ENCODE measurements at regions not wholly inside any gene's neighbourhood (a gene's known extent, or its start where the extent isn't known, plus 50 kb on each side); places are given as distances from the start of the nearest gene placed in this dataset.

- DNase-seq (ENCODE audit: insufficient read length, low spot score) (no peak), FAIRE-seq (no peak)
Observed at GRCh38 chr4:24312261-24312913, 272.0 kb downstream of the DHX15 start.

GRCh38 chr4:24303926-24304325 lies 280.4 kb downstream of the DHX15 start:
- no peak for FAIRE-seq
- no peak for DNase-seq (ENCODE audit: insufficient read length, low spot score)

- DNase-seq (ENCODE audit: insufficient read length, low spot score): no peak
- FAIRE-seq: no peak
Observed at GRCh38 chr4:24298911-24299310, 285.4 kb downstream of the DHX15 start.

GRCh38 chr4:24287096-24287495 lies 297.3 kb downstream of the DHX15 start:
- no peak for FAIRE-seq
- no peak for DNase-seq (ENCODE audit: insufficient read length, low spot score)

- DNase-seq (ENCODE audit: insufficient read length, low spot score) (no peak), FAIRE-seq (no peak)
Observed at GRCh38 chr4:24285759-24286158, 298.6 kb downstream of the DHX15 start.

- DNase-seq (ENCODE audit: insufficient read length, low spot score) (no peak), FAIRE-seq (no peak)
Observed at GRCh38 chr4:24282446-24282845, 301.9 kb downstream of the DHX15 start.

- DNase-seq (ENCODE audit: insufficient read length, low spot score): no peak
- no peak for FAIRE-seq
Observed at GRCh38 chr4:24279911-24280375, 304.4 kb downstream of the DHX15 start.

GRCh38 chr4:24279469-24279868 lies 304.9 kb downstream of the DHX15 start:
- no peak for DNase-seq (ENCODE audit: insufficient read length, low spot score)
- FAIRE-seq: no peak

GRCh38 chr4:24278693-24279092 lies 305.7 kb downstream of the DHX15 start:
- no peak for DNase-seq (ENCODE audit: insufficient read length, low spot score)
- no peak for FAIRE-seq

- FAIRE-seq (no peak), DNase-seq (ENCODE audit: insufficient read length, low spot score) (no peak)
Observed at GRCh38 chr4:24274381-24274941, 309.9 kb downstream of the DHX15 start.

- FAIRE-seq (no peak), DNase-seq (ENCODE audit: insufficient read length, low spot score) (no peak)
Observed at GRCh38 chr4:24273136-24273535, 311.2 kb downstream of the DHX15 start.

GRCh38 chr4:24266951-24267722 lies 317.2 kb downstream of the DHX15 start:
- DNase-seq (ENCODE audit: insufficient read length, low spot score) (no peak), FAIRE-seq (no peak)

- FAIRE-seq (no peak), DNase-seq (ENCODE audit: insufficient read length, low spot score) (no peak)
Observed at GRCh38 chr4:24265989-24266388, 318.4 kb downstream of the DHX15 start.

- FAIRE-seq: no peak
Observed at GRCh38 chr4:24262616-24263015, 321.7 kb downstream of the DHX15 start.

GRCh38 chr4:24262084-24262483 lies 322.3 kb downstream of the DHX15 start:
- FAIRE-seq: no peak
- no peak for DNase-seq (ENCODE audit: insufficient read length, low spot score)

More at GRCh38 chr4:24262616-24263015, 321.7 kb downstream of the DHX15 start:
- DNase-seq (ENCODE audit: insufficient read length, low spot score): no peak

- FAIRE-seq: no peak
- no peak for DNase-seq (ENCODE audit: insufficient read length, low spot score)
Observed at GRCh38 chr4:24260923-24261564, 323.3 kb downstream of the DHX15 start.

- DNase-seq (ENCODE audit: insufficient read length, low spot score) (no peak), FAIRE-seq (no peak)
Observed at GRCh38 chr4:24260133-24260715, 324.1 kb downstream of the DHX15 start.

GRCh38 chr4:24256547-24256946 lies 327.8 kb downstream of the DHX15 start:
- FAIRE-seq: no peak

GRCh38 chr4:24256066-24256465 lies 328.3 kb downstream of the DHX15 start:
- no peak for DNase-seq (ENCODE audit: insufficient read length, low spot score)

More at GRCh38 chr4:24256547-24256946, 327.8 kb downstream of the DHX15 start:
- no peak for DNase-seq (ENCODE audit: insufficient read length, low spot score)

GRCh38 chr4:24252121-24252520 lies 332.2 kb downstream of the DHX15 start:
- DNase-seq (ENCODE audit: insufficient read length, low spot score) (no peak), FAIRE-seq (no peak)

More at GRCh38 chr4:24256066-24256465, 328.3 kb downstream of the DHX15 start:
- FAIRE-seq: no peak

GRCh38 chr4:24251589-24251988 lies 332.8 kb downstream of the DHX15 start:
- FAIRE-seq: no peak
- no peak for DNase-seq (ENCODE audit: insufficient read length, low spot score)
